Activated T-helper 17 cell treated with anti-CD3 and anti-CD28 coated beads, Interleukin-2, amount 50 U/mL, for 72 hours (primary cell): ENCODE measurements at regions not wholly inside any gene's neighbourhood (a gene's known extent, or its start where the extent isn't known, plus 50 kb on each side); places are given as distances from the start of the nearest gene placed in this dataset.

Experiments
- ATAC-seq: fragments of 150-1000 bp; cut with Tn5 transposase; replicated peaks from 2 replicates; pipeline ENCODE4 v1.10.0; 2021; ENCODE audit warnings: mild to moderate bottlenecking, moderate library complexity
- H3K27ac Mint-ChIP-seq: one replicate; pipeline ENCODE4 v1.8.0; 2022; ENCODE audit warnings: mixed read lengths
- H3K27me3 Mint-ChIP-seq: one replicate; pipeline ENCODE4 v1.8.0; 2022; ENCODE audit warnings: mixed read lengths
- H3K36me3 Mint-ChIP-seq: one replicate; pipeline ENCODE4 v1.8.0; 2022; ENCODE audit warnings: low read depth, mild to moderate bottlenecking, mixed read lengths
- H3K4me1 Mint-ChIP-seq: one replicate; pipeline ENCODE4 v1.8.0; 2022; ENCODE audit warnings: mixed read lengths
- H3K4me3 Mint-ChIP-seq: one replicate; pipeline ENCODE4 v1.8.0; 2022; ENCODE audit warnings: mild to moderate bottlenecking, mixed read lengths
- H3K9me3 Mint-ChIP-seq: one replicate; pipeline ENCODE4 v1.8.0; 2022; ENCODE audit warnings: mixed read lengths

DNA sequence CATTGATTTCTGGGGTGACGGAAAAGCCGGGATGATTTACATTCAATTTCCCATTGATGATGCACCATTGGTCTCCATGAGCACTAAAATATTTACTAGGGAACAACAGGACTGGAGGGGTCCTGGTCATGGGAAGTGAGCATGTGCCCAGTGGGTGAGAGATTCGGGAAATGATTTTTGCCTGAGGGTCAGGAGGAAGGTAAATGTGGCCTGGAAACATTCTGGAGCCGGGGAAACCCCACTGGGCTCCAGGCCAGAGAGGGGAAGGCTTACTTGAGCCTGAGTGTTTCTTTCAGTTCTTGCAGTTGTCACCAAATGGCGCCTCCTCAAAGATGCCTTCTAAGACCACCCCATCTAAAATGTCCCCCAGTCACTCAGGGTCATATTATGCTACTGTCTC, 532.3 kb upstream of the TBX3 start:
- Mint-ChIP-seq H3K4me1 (no peaks in the 10 kb centered on the region), H3K4me3 (no peak overlapping the region), H3K9me3 (peaks cover 16% of the 10 kb centered on the region), H3K27me3 (no peaks in the 10 kb centered on the region), H3K27ac (no peak overlapping the region), H3K36me3 (no peaks in the 10 kb centered on the region)
- no peak for ATAC-seq

DNA sequence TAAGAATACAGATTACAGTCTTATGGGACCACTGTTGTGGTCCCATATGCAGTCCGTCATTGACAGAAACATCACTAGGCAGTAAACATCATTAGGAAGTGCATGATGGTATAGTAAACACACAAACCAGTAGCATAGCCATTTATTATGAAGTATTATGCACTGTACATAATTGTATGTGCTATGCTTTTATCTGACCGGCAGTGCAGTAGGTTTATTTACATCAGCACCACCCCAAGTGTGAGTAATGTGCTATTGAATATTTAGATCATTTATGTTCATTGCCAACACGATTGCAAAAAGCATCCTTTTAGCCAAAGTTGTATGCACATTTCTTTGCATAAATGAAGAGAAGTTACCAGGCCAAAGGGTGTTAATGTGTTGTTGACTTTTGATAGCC, 531.6 kb upstream of the TBX3 start:
- Mint-ChIP-seq H3K4me3 (no peak overlapping the region), H3K9me3 (peaks cover 19% of the 10 kb centered on the region), H3K36me3 (no peaks in the 10 kb centered on the region), H3K27me3 (no peaks in the 10 kb centered on the region), H3K4me1 (no peaks in the 10 kb centered on the region), H3K27ac (no peak overlapping the region)
- ATAC-seq: no peak

DNA sequence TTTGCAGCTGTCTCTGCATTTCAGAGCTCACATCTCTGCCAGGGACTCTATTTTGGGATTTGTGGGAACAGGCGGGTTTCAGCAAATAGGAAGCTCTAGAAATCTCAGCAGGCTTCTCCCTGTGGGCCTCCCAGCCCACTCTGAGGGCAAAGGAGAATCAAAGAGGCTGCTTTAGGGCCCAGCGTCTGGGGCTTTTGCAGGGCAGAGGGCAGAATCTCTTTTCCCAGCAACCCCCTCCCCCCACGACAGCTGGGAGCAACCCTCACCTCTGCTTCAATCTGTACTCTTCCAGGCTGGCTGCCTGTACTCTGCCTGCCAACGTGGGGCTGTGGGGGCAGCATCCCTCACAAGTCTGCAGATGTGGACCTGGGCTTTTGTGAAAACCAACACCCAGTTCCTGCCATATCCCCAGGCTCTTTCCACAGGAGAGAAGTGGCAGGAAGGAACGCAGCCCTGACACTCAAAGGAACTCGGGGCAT, 529.6 kb upstream of the TBX3 start:
- no peak overlapping the region for H3K4me3 Mint-ChIP-seq
- H3K27me3 Mint-ChIP-seq: no peaks in the 10 kb centered on the region
- no peak for ATAC-seq
- H3K4me1 Mint-ChIP-seq: no peaks in the 10 kb centered on the region
- H3K9me3 Mint-ChIP-seq: peaks cover 22% of the 10 kb centered on the region
- H3K27ac Mint-ChIP-seq: no peak overlapping the region
- H3K36me3 Mint-ChIP-seq: no peaks in the 10 kb centered on the region

DNA sequence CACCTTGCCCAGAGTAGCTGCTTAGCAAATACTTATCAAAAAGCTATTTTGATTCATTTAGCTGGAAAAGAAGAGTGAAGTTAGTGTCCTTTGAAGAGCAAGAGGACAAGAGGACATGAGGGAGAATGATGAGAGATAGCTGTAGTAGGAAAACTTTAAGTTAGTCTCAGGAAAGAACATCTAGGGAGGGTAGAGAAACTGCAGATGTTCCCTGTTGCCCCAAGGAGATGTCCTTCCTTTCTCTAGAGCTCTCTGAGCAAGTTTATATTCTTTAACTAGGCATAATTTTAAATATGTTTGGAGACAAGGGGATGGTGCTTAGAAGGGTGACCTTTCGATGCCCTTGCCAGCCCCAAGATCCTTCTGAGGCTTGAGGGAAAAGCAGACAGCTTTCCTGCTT, 529.1 kb upstream of the TBX3 start:
- Mint-ChIP-seq H3K27ac (no peak overlapping the region), H3K36me3 (no peaks in the 10 kb centered on the region), H3K9me3 (peaks cover 18% of the 10 kb centered on the region), H3K27me3 (no peaks in the 10 kb centered on the region), H3K4me1 (no peaks in the 10 kb centered on the region), H3K4me3 (no peak overlapping the region)
- no peak for ATAC-seq

DNA sequence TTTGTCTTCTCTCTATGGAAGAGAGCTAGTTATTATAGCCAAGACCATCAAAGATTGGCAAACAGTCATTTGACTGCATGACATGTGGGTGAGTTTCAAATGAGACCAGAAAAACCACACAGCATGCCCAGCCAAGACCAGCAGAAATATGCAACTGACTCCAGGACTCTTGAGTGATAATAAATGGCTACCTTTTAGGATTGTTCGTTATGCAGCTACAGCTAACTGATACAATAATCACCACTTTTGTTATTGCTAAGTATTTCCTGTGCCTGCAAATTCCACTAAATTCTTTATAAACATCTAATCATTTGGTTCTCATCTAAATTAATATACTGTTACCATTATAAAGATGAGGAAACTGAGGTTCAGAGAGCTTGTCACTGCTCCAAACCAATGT, 528.4 kb upstream of the TBX3 start:
- H3K9me3 Mint-ChIP-seq: peaks cover 18% of the 10 kb centered on the region
- no peak overlapping the region for H3K4me3 Mint-ChIP-seq
- H3K27ac Mint-ChIP-seq: no peak overlapping the region
- no peak for ATAC-seq
- no peaks in the 10 kb centered on the region for H3K4me1 Mint-ChIP-seq
- H3K27me3 Mint-ChIP-seq: no peaks in the 10 kb centered on the region
- no peaks in the 10 kb centered on the region for H3K36me3 Mint-ChIP-seq

DNA sequence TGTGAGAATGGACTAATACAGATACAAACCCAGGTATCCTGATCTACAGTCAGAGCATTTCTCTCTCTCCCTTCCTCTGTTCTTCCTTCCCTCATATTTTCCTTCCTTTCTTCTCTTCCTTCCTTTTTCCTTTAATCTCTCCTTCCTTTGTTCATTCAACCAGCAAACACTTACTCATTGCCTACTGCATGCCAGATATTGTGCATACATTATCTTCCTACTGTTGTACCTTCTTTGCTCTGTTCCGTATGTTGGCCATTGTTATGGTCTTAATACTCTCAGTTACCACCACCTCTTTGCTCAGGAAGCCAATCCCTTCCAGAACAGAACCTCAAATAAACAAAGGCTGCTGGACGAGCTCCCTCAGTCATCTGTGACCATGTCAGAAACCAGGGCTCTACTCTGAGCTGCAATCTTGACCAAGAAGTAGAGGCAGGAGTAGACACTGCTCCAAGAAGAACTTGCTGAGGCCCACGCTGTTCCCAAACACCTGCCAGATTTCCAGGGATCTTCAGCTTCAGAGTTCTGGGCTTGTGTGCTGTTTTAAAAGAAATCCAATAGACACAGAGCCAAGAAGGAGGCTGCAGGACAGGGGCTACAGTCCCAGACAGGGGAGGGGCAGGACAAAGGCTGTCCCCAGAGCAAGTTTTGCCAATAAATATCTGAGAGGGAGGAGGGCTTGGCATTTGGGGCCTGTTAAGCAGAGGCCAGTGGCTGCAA, 526.7 kb upstream of the TBX3 start:
- no peaks in the 10 kb centered on the region for H3K27me3 Mint-ChIP-seq
- ATAC-seq: no peak

DNA sequence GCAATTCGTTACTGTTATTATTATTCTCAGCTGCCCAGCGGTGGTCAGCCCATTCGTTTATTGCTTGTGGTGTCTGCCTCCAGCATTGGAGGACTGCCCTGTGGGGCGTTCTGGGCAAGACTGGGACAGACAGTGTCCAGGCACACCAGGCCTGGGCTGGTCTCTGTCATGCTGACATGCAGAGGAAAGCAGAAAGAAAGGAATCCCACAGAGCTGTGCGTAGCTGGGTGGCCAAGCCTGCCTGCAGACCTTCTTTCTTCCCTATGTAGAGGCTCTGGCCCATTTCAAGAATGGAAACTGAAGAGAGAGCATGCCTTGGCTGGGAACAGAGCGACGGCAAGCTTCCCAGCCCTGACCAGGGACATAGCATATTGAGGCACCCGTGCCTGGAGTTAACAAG, 525.3 kb upstream of the TBX3 start:
- ATAC-seq: no peak
- Mint-ChIP-seq H3K9me3 (peaks cover 25% of the 10 kb centered on the region), H3K36me3 (no peaks in the 10 kb centered on the region)

More for the DNA sequence above, 526.7 kb upstream of the TBX3 start:
- no peaks in the 10 kb centered on the region for H3K4me1 Mint-ChIP-seq
- no peaks in the 10 kb centered on the region for H3K36me3 Mint-ChIP-seq
- no peak overlapping the region for H3K4me3 Mint-ChIP-seq
- H3K27ac Mint-ChIP-seq: no peak overlapping the region
- peaks cover 25% of the 10 kb centered on the region for H3K9me3 Mint-ChIP-seq

DNA sequence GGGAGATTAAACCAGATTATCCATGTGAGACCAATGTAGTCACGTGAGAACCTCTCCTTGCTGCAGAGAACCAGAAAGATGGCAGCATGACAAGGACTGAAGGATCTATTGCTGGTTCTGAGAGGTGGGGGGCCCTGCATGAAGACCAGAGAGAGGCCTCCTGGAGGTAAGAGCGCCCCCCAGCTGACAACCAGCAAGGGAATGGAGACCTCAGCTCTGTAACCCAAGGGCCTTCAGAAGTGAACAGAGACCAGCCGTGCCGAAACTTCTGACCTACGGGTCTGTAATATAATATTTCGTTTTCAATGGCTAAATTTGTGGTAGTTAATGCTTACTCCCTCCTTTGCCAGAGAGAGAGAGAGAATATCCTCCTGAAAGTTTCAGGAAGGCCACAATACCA, 524.1 kb upstream of the TBX3 start:
- Mint-ChIP-seq H3K9me3 (peaks cover 25% of the 10 kb centered on the region), H3K27ac (no peak overlapping the region), H3K36me3 (no peaks in the 10 kb centered on the region), H3K4me1 (no peaks in the 10 kb centered on the region), H3K4me3 (no peak overlapping the region), H3K27me3 (no peaks in the 10 kb centered on the region)
- no peak for ATAC-seq

More for the DNA sequence above, 525.3 kb upstream of the TBX3 start:
- Mint-ChIP-seq H3K27me3 (no peaks in the 10 kb centered on the region), H3K4me1 (no peaks in the 10 kb centered on the region), H3K4me3 (no peak overlapping the region), H3K27ac (no peak overlapping the region)

DNA sequence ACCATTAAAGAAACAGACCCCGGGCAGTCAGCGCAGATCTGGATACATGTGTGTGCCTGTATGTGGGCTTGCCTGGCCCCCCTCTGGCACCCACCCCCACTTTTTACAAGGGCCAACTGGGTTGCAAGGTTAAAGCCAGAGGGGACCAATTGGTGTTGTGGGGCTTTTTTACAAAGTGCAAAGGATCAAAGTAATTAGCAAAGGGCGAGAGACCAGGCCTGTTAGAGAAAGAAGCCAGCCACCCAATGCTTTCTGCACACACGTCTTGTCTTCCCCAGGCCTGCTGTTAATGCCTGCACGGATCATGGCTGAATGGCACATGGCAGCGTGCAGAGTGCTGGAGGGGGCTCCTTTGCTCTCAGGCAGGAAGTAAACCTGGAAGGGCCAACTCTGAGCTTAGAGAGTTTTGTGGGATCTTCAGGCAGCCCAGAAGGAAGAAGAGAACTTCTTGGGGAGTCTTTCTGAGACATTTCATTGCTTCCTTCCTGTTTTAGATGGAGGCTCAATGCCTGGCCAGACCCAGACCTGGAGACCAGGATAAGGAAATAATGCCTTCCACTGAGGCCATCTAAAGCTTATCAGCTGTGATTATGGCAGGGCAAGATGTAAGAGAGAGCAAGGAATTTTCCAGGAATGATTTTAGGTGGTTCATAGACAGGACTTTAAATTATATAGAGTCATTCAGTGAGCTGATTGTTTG, 523.4 kb upstream of the TBX3 start:
- H3K27ac Mint-ChIP-seq: no peak overlapping the region
- peaks cover 21% of the 10 kb centered on the region for H3K9me3 Mint-ChIP-seq
- ATAC-seq: no peak
- no peak overlapping the region for H3K4me3 Mint-ChIP-seq
- H3K4me1 Mint-ChIP-seq: no peaks in the 10 kb centered on the region
- no peaks in the 10 kb centered on the region for H3K36me3 Mint-ChIP-seq
- H3K27me3 Mint-ChIP-seq: no peaks in the 10 kb centered on the region

DNA sequence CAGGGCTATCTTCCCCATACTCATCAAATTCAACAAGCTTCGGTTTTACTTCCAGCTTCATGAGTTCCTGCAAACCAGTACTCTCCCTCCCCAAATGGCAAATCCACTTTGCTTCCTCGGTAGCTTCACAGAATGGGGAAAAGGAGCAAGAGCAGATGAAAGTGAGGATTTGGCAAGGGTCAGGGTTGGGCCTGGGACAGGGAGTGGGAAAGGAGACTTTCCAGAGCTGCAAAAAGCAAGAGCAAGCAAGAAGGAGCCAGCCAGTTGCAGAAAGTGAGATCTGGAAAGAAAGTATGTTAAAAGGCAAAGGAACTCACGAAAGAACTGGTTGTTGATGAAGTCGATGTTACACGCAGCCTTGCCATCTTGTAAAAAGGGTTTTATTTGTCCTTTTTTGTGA, 522.8 kb upstream of the TBX3 start:
- no peak for ATAC-seq
- Mint-ChIP-seq H3K4me1 (no peaks in the 10 kb centered on the region), H3K4me3 (no peak overlapping the region), H3K27me3 (no peaks in the 10 kb centered on the region), H3K9me3 (peaks cover 17% of the 10 kb centered on the region), H3K27ac (no peak overlapping the region), H3K36me3 (no peaks in the 10 kb centered on the region)

DNA sequence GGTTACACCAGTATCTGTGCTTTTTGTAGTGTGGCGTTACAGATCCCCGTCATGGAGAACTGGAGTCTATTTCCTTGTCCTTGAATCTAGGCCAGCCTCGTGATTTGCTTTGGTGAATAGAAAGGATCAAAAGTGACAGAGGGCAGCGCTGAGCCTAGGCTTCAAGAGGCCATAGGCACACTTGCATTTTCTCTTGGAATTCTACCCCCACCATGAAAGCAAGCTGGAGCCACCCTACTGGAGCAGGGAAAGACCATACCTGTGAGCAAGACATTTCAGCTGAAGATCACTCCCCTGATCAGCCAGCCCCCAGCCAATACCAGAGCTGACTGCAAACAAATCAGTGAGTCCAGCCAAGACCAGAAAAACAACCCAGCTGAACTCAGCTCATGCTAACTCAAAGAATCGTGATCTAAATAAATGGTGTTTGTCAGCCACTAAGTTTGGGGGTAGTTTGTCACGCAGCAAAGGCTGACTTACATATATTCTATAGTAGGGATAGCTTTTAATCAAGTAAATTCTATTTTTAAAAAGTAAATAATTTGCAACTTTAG, 521.9 kb upstream of the TBX3 start:
- H3K27ac Mint-ChIP-seq: no peak overlapping the region
- no peak for ATAC-seq
- peaks cover 12% of the 10 kb centered on the region for H3K9me3 Mint-ChIP-seq
- H3K36me3 Mint-ChIP-seq: no peaks in the 10 kb centered on the region
- H3K4me1 Mint-ChIP-seq: no peaks in the 10 kb centered on the region
- no peaks in the 10 kb centered on the region for H3K27me3 Mint-ChIP-seq
- H3K4me3 Mint-ChIP-seq: no peak overlapping the region

DNA sequence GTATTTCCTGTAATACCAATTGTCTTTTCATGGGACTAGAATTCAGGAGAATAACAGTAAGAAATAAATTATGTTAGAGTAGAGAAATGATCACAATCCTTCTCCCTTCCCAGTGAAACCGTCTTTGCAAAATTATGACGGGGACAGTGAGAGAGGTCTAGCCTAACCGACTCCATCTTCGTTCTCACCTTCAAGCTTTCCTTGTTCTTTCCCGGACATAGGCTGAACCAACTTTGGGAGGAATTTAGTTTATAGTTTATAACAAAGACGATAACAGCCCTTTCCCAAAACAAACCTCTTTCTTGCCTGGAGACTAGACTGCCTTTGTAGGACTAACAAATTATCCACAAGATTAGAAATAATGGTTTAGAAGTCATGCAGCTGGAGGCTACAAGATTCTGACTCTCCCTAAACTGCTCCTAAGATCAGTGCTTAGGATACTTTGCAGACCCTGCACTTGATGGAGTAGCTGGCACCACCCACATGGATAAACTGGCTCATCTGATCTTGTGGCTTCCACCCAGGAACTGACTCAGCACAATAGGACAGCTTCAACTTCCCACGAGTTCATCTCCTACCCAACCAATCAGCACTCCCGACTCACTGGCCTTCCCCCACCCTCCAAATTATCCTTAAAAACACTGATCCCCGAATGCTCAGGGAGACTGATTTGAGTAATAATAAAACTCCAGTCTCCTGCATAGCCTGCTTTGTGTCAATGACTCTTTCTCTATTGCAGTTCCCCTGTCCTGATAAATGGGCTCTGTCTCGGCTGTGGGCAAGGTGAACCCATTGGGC, 521.2 kb upstream of the TBX3 start:
- Mint-ChIP-seq H3K27me3 (no peaks in the 10 kb centered on the region), H3K9me3 (peaks cover 8% of the 10 kb centered on the region), H3K4me1 (no peaks in the 10 kb centered on the region), H3K27ac (no peak overlapping the region), H3K4me3 (no peak overlapping the region), H3K36me3 (no peaks in the 10 kb centered on the region)
- no peak for ATAC-seq

DNA sequence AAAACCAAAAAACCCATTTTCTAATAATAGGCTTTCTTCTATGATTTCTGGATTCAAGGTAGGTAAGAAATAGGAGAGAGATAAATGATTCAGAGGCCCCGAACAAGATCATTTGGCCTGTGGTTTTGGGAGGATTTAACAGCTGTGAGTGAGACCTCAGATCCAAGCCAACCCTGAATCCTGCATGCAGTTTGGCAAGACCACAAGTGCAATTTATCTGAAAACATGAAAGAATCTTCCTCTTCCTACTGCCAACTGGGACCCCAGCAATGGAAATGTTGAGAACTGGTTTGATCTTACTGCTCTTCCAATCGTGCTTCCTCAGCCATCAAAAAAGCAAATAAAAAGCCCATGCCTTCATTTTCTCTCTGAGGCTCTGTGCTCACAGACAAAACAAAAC, 519.7 kb upstream of the TBX3 start:
- Mint-ChIP-seq H3K36me3 (no peaks in the 10 kb centered on the region), H3K9me3 (peaks cover 16% of the 10 kb centered on the region), H3K4me3 (no peak overlapping the region), H3K4me1 (no peaks in the 10 kb centered on the region), H3K27ac (no peak overlapping the region), H3K27me3 (no peaks in the 10 kb centered on the region)
- ATAC-seq: no peak

DNA sequence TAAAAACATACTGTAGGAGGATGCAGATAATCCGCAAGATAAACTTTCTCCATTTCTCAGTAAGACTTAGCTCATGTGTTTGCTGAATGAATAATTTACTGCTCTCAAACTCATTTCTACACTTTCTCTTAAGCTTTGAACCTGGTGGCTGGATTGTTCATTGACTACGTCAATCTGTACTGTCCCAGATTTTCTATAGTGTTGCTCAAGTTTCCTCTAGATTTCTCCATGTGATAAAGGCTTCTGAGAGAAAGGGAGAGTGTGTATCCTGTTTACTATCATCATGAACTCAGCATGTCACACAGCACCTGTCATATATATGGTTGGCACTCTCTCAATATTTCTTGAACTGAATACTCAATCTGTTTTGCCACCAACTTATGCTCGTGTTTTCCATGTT, 518.0 kb upstream of the TBX3 start:
- ATAC-seq: no peak

More for the DNA sequence above, 518.0 kb upstream of the TBX3 start:
- Mint-ChIP-seq H3K9me3 (peaks cover 14% of the 10 kb centered on the region), H3K27ac (no peak overlapping the region), H3K4me1 (no peaks in the 10 kb centered on the region), H3K36me3 (no peaks in the 10 kb centered on the region), H3K27me3 (no peaks in the 10 kb centered on the region), H3K4me3 (no peak overlapping the region)
